SK-N-SH (cell line): ENCODE measurements at regions not wholly inside any gene's neighbourhood (a gene's known extent, or its start where the extent isn't known, plus 50 kb on each side); places are given as distances from the start of the nearest gene placed in this dataset.
A peak's percentile ranks its signal among the peaks of the same experiment; 100 is the strongest.

Source experiments
- CTCF ChIA-PET: fragments of 300-600, 350-600 bp; formaldehyde crosslinking; extraction: SDS; loops from one replicate; lab custom pipeline; 2021; lab: Yijun Ruan, JAX
- POLR2A ChIA-PET: fragments of 350-600 bp; sonication (Branson Sonifier 250); formaldehyde crosslinking; extraction: SDS; loops from one replicate; lab custom pipeline; 2020; ENCODE audit warnings: antibody characterized with exemption, inconsistent platforms; lab: Yijun Ruan, JAX
- DNase-seq: peaks from one replicate; pipeline ENCODE4 v3.0.0; 2012
- H2AFZ ChIP-seq: fragments of 200-600 bp; sonication (generic); 2 replicates; pipeline ENCODE4 v1.8.1; 2016; ENCODE audit warnings: antibody characterized with exemption, mild to moderate bottlenecking, low read depth
- H3F3A ChIP-seq: fragments of 200-600 bp; sonication (generic); replicated peaks from 2 replicates; pipeline ENCODE3; 2016; ENCODE audit warnings: antibody characterized with exemption, mild to moderate bottlenecking; ENCODE audit not compliant: insufficient read depth
- H3K27ac ChIP-seq, 2 experiments: fragments of 200-500 bp in 1 of 2; fragments of 200-600 bp in 1 of 2; sonication (Bioruptor generic) in 1 of 2; sonication (generic), shearing (Covaris generic) in 1 of 2; 2 replicates each; pipeline versions ENCODE4 v1.5.1 to v1.6.1; 2014 to 2016; ENCODE audit warnings: low read depth in 2 of 2, inconsistent platforms in 1 of 2, low read length in 1 of 2, mild to moderate bottlenecking in 1 of 2, mixed read lengths in 1 of 2
- H3K27me3 ChIP-seq: fragments of 200-600 bp; sonication (generic), shearing (Covaris generic); 2 replicates; pipeline ENCODE4 v1.6.1; 2016; ENCODE audit warnings: mixed run types; ENCODE audit not compliant: insufficient read depth
- H3K36me3 ChIP-seq, 2 experiments: fragments of 200-500 bp in 1 of 2; fragments of 200-600 bp in 1 of 2; sonication (Bioruptor generic) in 1 of 2; sonication (generic) in 1 of 2; replicated peaks in 1 of 2; 2 replicates each; pipeline versions ENCODE3 to v1.5.1; 2014 to 2016; ENCODE audit warnings: low read length in 1 of 2, mild to moderate bottlenecking in 1 of 2; ENCODE audit not compliant: insufficient read depth in 2 of 2, control insufficient read depth in 1 of 2
- H3K4me1 ChIP-seq, 2 experiments: fragments of 200-500 bp in 1 of 2; fragments of 200-600 bp in 1 of 2; sonication (Bioruptor generic) in 1 of 2; sonication (generic), shearing (Covaris generic) in 1 of 2; 2 replicates each; pipeline versions ENCODE4 v1.5.1 to v1.6.1; 2014 to 2016; ENCODE audit warnings: low read depth in 1 of 2, low read length in 1 of 2, mixed run types in 1 of 2; ENCODE audit not compliant: insufficient read depth in 2 of 2, control insufficient read depth in 1 of 2
- H3K4me2 ChIP-seq: fragments of 200-600 bp; sonication (generic), shearing (Covaris generic); 2 replicates; pipeline ENCODE4 v1.6.1; 2017; ENCODE audit warnings: mixed run types
- H3K4me3 ChIP-seq, 2 experiments: fragments of 200-500 bp in 1 of 2; fragments of 200-600 bp in 1 of 2; sonication (Bioruptor generic) in 1 of 2; sonication (generic), shearing (Covaris generic) in 1 of 2; 2 replicates each; pipeline versions ENCODE4 v1.5.1 to v1.8.1; 2014 to 2016; ENCODE audit warnings: low read depth in 2 of 2, inconsistent platforms in 1 of 2, low read length in 1 of 2, mild to moderate bottlenecking in 1 of 2, mixed read lengths in 1 of 2, moderate library complexity in 1 of 2
- H3K79me2 ChIP-seq: fragments of 200-600 bp; sonication (generic); 2 replicates; pipeline ENCODE4 v1.8.1; 2017; ENCODE audit warnings: mild to moderate bottlenecking; ENCODE audit not compliant: insufficient read depth
- H3K9ac ChIP-seq: fragments of 200-600 bp; sonication (generic); 2 replicates; pipeline ENCODE4 v1.6.1; 2017; ENCODE audit warnings: mixed run types
- H3K9me2 ChIP-seq: fragments of 200-600 bp; sonication (generic); 2 replicates; pipeline ENCODE4 v1.6.1; 2017; ENCODE audit warnings: mixed run types
- H3K9me3 ChIP-seq: fragments of 200-600 bp; sonication (generic); 2 replicates; pipeline ENCODE4 v1.6.1; 2017; ENCODE audit warnings: mixed run types, mild to moderate bottlenecking, moderate library complexity
- H4K20me1 ChIP-seq: fragments of 200-600 bp; sonication (generic); 2 replicates; pipeline ENCODE4 v1.6.1; 2017; ENCODE audit warnings: mild to moderate bottlenecking, mixed run types; ENCODE audit not compliant: insufficient read depth
- ELF1 ChIP-seq: IDR thresholded peaks from 2 replicates; pipeline ENCODE4 v1.4.0; 2012
- EP300 ChIP-seq, 2 experiments: IDR thresholded peaks; 2 replicates each; pipeline versions ENCODE4 v1.4.0 to v1.6.1; 2012; ENCODE audit warnings: borderline replicate concordance in 1 of 2, low read depth in 1 of 2, low read length in 1 of 2
- EZH2phosphoT487 ChIP-seq: fragments of 200-600 bp; sonication (generic); IDR thresholded peaks from 2 replicates; pipeline ENCODE4 v1.6.1; 2017; ENCODE audit warnings: low read depth, mixed run types, mild to moderate bottlenecking, antibody characterized with exemption, moderate library complexity, borderline replicate concordance
- FOSL2 ChIP-seq: IDR thresholded peaks from 2 replicates; pipeline ENCODE4 v1.4.0; 2012; ENCODE audit warnings: low read depth, mild to moderate bottlenecking, moderate library complexity, borderline replicate concordance
- FOXJ3 ChIP-seq: sonication (generic); formaldehyde crosslinking; IDR thresholded peaks from 2 replicates; pipeline ENCODE4 v1.5.1; 2020; ENCODE audit warnings: mild to moderate bottlenecking, missing genetic modification reagents
- FOXM1 ChIP-seq: IDR thresholded peaks from 2 replicates; pipeline ENCODE4 v1.4.0; 2012; ENCODE audit warnings: low read depth, mild to moderate bottlenecking
- GABPA ChIP-seq: IDR thresholded peaks from 2 replicates; pipeline ENCODE4 v1.4.0; 2012; ENCODE audit warnings: low read depth, mild to moderate bottlenecking
- GATA2 ChIP-seq: sonication (generic); formaldehyde crosslinking; IDR thresholded peaks from 2 replicates; pipeline ENCODE4 v1.5.0; 2020; ENCODE audit warnings: mild to moderate bottlenecking, missing genetic modification reagents
- JUND ChIP-seq: IDR thresholded peaks from 2 replicates; pipeline ENCODE4 v1.4.0; 2012
- MEF2A ChIP-seq: IDR thresholded peaks from 2 replicates; pipeline ENCODE4 v1.4.0; 2012; ENCODE audit warnings: low read depth, borderline replicate concordance
- NRF1 ChIP-seq: IDR thresholded peaks from 2 replicates; pipeline ENCODE4 v1.6.1; 2012; ENCODE audit warnings: low read depth, mild to moderate bottlenecking, low read length
- POLR2AphosphoS5 ChIP-seq: IDR thresholded peaks from 2 replicates; pipeline ENCODE4 v1.6.1; 2012; ENCODE audit warnings: low read depth, low read length
- RAD21 ChIP-seq: IDR thresholded peaks from 2 replicates; pipeline ENCODE4 v1.6.1; 2012; ENCODE audit warnings: mild to moderate bottlenecking, low read length
- RCOR1 ChIP-seq: fragments of 150-350 bp; IDR thresholded peaks from 2 replicates; pipeline ENCODE4 v1.6.1; 2017; ENCODE audit warnings: antibody characterized with exemption, low read length
- SMC3 ChIP-seq: IDR thresholded peaks from 2 replicates; pipeline ENCODE4 v1.6.1; 2012; ENCODE audit warnings: low read depth, low read length, improper control_type of control experiment
- TAF1 ChIP-seq: IDR thresholded peaks from 2 replicates; pipeline ENCODE4 v1.6.1; 2012; ENCODE audit warnings: low read depth, mild to moderate bottlenecking, low read length, moderate library complexity, borderline replicate concordance
- TCF12 ChIP-seq: IDR thresholded peaks from 2 replicates; pipeline ENCODE4 v1.4.0; 2012
- YY1 ChIP-seq: IDR thresholded peaks from 2 replicates; pipeline ENCODE4 v1.4.0; 2012; ENCODE audit warnings: low read depth, mild to moderate bottlenecking
- WGBS: methylation state at CpG from one replicate; pipeline ENCODE4 v1.1.6; 2017; ENCODE audit warnings: low lambda C conversion rate; 5-methylcytosine and 5-hydroxymethylcytosine counted together
- TF ChIP-seq, protein P1 (sequence below): IDR thresholded peaks from 2 replicates; pipeline ENCODE4 v1.4.0; 2012; ENCODE audit warnings: low read depth
- TF ChIP-seq, protein P2 (sequence below): fragments of 200-600 bp; sonication (generic); IDR thresholded peaks from 2 replicates; pipeline ENCODE4 v1.6.1; 2017; ENCODE audit warnings: antibody characterized with exemption, mild to moderate bottlenecking, moderate library complexity
- TF ChIP-seq, protein P3 (sequence below): IDR thresholded peaks from 2 replicates; pipeline ENCODE4 v1.6.1; 2012; ENCODE audit warnings: mild to moderate bottlenecking, low read depth, low read length, moderate library complexity
- TF ChIP-seq, protein P4 (sequence below): fragments of 150-350 bp; IDR thresholded peaks from 2 replicates; pipeline ENCODE4 v1.6.1; 2017; ENCODE audit warnings: antibody characterized with exemption, low read length, low read depth, borderline replicate concordance
- TF ChIP-seq, protein P5 (sequence below): IDR thresholded peaks from 2 replicates; pipeline ENCODE4; 2012
- TF ChIP-seq, protein P6 (sequence below): fragments of 150-350 bp; IDR thresholded peaks from 2 replicates; pipeline ENCODE4 v1.6.1; 2016; ENCODE audit warnings: mild to moderate bottlenecking, low read depth, low read length

DNA sequence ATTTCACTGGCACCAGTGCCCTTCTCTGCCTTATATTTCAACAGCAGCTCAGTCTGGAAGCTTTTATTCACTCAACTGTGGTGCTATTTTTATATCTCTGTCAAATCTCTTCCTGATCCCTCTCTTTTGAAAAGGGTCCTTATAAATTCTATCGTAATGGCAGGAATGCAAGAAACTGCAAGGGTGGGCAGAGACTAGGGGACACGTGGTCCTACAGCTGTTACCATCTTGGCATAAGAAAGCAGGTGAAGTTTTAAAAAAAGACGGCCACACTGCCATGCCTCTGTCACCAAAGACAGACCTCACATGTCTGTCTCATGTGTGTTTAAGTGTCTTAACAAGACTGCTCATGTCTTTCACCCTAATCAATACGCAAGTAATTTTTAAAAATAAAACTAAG lies 368.4 kb upstream of the CDH11 start (continued):
- TF ChIP-seq MEF2A, result no peak
- TF ChIP-seq TAF1, result no peak
- TF ChIP-seq GATA2 (CRISPR knock-in tag), result no peak
- TF ChIP-seq RCOR1, result no peak
- no peak for TF ChIP-seq FOSL2
- TF ChIP-seq, protein P1, sequence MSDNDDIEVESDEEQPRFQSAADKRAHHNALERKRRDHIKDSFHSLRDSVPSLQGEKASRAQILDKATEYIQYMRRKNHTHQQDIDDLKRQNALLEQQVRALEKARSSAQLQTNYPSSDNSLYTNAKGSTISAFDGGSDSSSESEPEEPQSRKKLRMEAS, result no peak
- TF ChIP-seq SMC3, result no peak
- TF ChIP-seq FOXJ3, result no peak
- TF ChIP-seq POLR2AphosphoS5, result no peak
- TF ChIP-seq NRF1, result no peak

DNA sequence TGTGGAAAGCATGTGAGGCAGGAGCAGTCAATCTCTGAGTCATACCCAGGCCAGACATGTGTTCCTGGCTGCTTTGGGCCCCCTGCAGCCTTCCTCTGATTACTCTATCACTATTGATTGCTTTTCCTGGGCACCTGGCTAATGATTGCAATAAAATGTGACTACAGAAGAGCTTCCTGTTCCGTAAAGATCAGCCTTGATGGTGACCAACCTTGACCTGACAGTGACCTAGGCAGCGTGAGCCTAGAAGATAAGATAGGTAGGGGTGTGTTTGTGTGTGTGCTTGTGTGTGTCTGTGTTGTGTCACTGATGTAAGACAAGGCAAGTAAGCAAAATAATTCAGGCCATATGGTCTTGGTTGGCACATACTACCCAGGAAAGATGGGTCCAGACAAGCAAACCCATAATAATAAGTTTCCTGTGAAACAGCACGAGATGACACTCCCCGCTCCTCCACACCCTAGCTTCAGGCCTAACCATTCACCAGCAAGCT lies 367.7 kb upstream of the CDH11 start:
- no peaks in the 10 kb centered on the region for H3K9me3 ChIP-seq
- no peaks in the 10 kb centered on the region for H3K79me2 ChIP-seq
- no peaks in the 10 kb centered on the region for H3F3A ChIP-seq
- CTCF ChIA-PET, result interaction anchor here (0.7 to 1.1 kb wide), 2 partner anchors 9 to 269 kb away, joined by 3 to 4 read pairs; no protein-coding TSS in a partner anchor
- no peaks in the 10 kb centered on the region for H3K9me2 ChIP-seq
- no peak overlapping the region for H3K4me2 ChIP-seq
- H3K27ac ChIP-seq, result peak overlapping the region in 1 of 2 experiments; percentile 23; a peak in 1 of 4 replicates
- POLR2A ChIA-PET, result no interaction called here
- H3K27me3 ChIP-seq, result no peaks in the 10 kb centered on the region
- H3K4me1 ChIP-seq, result peaks cover 0 to 8% of the 10 kb centered on the region in 2 experiments; a peak in 1 of 4 replicates
- DNase-seq, result peak; percentile 56
- no peak overlapping the region for H2AFZ ChIP-seq
- no peak overlapping the region for H3K4me3 ChIP-seq
- H4K20me1 ChIP-seq, result no peaks in the 10 kb centered on the region
- H3K36me3 ChIP-seq, result no peaks in the 10 kb centered on the region
- WGBS, result 47% methylated on average over 4 of the region's 4 CpGs
- no peak overlapping the region for H3K9ac ChIP-seq
- TF ChIP-seq, protein P2, sequence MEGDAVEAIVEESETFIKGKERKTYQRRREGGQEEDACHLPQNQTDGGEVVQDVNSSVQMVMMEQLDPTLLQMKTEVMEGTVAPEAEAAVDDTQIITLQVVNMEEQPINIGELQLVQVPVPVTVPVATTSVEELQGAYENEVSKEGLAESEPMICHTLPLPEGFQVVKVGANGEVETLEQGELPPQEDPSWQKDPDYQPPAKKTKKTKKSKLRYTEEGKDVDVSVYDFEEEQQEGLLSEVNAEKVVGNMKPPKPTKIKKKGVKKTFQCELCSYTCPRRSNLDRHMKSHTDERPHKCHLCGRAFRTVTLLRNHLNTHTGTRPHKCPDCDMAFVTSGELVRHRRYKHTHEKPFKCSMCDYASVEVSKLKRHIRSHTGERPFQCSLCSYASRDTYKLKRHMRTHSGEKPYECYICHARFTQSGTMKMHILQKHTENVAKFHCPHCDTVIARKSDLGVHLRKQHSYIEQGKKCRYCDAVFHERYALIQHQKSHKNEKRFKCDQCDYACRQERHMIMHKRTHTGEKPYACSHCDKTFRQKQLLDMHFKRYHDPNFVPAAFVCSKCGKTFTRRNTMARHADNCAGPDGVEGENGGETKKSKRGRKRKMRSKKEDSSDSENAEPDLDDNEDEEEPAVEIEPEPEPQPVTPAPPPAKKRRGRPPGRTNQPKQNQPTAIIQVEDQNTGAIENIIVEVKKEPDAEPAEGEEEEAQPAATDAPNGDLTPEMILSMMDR, result no peak
- no peak for TF ChIP-seq FOXJ3
- TF ChIP-seq, protein P3, sequence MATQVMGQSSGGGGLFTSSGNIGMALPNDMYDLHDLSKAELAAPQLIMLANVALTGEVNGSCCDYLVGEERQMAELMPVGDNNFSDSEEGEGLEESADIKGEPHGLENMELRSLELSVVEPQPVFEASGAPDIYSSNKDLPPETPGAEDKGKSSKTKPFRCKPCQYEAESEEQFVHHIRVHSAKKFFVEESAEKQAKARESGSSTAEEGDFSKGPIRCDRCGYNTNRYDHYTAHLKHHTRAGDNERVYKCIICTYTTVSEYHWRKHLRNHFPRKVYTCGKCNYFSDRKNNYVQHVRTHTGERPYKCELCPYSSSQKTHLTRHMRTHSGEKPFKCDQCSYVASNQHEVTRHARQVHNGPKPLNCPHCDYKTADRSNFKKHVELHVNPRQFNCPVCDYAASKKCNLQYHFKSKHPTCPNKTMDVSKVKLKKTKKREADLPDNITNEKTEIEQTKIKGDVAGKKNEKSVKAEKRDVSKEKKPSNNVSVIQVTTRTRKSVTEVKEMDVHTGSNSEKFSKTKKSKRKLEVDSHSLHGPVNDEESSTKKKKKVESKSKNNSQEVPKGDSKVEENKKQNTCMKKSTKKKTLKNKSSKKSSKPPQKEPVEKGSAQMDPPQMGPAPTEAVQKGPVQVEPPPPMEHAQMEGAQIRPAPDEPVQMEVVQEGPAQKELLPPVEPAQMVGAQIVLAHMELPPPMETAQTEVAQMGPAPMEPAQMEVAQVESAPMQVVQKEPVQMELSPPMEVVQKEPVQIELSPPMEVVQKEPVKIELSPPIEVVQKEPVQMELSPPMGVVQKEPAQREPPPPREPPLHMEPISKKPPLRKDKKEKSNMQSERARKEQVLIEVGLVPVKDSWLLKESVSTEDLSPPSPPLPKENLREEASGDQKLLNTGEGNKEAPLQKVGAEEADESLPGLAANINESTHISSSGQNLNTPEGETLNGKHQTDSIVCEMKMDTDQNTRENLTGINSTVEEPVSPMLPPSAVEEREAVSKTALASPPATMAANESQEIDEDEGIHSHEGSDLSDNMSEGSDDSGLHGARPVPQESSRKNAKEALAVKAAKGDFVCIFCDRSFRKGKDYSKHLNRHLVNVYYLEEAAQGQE, result no peak
- no peak for TF ChIP-seq FOSL2
- TF ChIP-seq EZH2phosphoT487, result no peak
- TF ChIP-seq, protein P4, sequence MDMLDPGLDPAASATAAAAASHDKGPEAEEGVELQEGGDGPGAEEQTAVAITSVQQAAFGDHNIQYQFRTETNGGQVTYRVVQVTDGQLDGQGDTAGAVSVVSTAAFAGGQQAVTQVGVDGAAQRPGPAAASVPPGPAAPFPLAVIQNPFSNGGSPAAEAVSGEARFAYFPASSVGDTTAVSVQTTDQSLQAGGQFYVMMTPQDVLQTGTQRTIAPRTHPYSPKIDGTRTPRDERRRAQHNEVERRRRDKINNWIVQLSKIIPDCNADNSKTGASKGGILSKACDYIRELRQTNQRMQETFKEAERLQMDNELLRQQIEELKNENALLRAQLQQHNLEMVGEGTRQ, result no peak
- TF ChIP-seq GABPA, result no peak
- peak; percentile 16; the same call in 1 of the 2 replicates for TF ChIP-seq TCF12
- no peak for TF ChIP-seq FOXM1
- TF ChIP-seq YY1, result no peak
- TF ChIP-seq RCOR1, result no peak
- TF ChIP-seq, protein P5, sequence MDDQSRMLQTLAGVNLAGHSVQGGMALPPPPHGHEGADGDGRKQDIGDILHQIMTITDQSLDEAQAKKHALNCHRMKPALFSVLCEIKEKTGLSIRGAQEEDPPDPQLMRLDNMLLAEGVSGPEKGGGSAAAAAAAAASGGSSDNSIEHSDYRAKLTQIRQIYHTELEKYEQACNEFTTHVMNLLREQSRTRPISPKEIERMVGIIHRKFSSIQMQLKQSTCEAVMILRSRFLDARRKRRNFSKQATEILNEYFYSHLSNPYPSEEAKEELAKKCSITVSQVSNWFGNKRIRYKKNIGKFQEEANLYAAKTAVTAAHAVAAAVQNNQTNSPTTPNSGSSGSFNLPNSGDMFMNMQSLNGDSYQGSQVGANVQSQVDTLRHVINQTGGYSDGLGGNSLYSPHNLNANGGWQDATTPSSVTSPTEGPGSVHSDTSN, result no peak
- TF ChIP-seq, protein P6, sequence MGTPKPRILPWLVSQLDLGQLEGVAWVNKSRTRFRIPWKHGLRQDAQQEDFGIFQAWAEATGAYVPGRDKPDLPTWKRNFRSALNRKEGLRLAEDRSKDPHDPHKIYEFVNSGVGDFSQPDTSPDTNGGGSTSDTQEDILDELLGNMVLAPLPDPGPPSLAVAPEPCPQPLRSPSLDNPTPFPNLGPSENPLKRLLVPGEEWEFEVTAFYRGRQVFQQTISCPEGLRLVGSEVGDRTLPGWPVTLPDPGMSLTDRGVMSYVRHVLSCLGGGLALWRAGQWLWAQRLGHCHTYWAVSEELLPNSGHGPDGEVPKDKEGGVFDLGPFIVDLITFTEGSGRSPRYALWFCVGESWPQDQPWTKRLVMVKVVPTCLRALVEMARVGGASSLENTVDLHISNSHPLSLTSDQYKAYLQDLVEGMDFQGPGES, result no peak
- peak; percentile 54 for TF ChIP-seq GATA2 (CRISPR knock-in tag)
- TF ChIP-seq JUND, result no peak
- TF ChIP-seq EP300 (IDR thresholded peaks at IDR 0.05; ENCODE audit: borderline replicate concordance in 1 of 2, low read depth in 1 of 2, low read length in 1 of 2), result peak in 1 of 2 experiments; percentile 62; a peak in 2 of 4 replicates
- TF ChIP-seq RAD21, result no peak
- TF ChIP-seq MEF2A, result no peak
- no peak for TF ChIP-seq ELF1
